SK-N-SH treated with all-trans-retinoic acid at 6 μM for 48 hours (cell line): ENCODE measurements at regions not wholly inside any gene's neighbourhood (a gene's known extent, or its start where the extent isn't known, plus 50 kb on each side); places are given as distances from the start of the nearest gene placed in this dataset.

ENCODE experiments used
- ATAC-seq: fragments of 200-7000 bp; cut with Tn5 transposase; 3 replicates; pipeline ENCODE4 v1.9.1; 2020; ENCODE audit warnings: mild to moderate bottlenecking, moderate library complexity
- ARNTL ChIP-seq: fragments of 450-650 bp; formaldehyde crosslinking; IDR thresholded peaks from 2 replicates; pipeline ENCODE4 v1.5.0; 2020; ENCODE audit warnings: low read depth, mild to moderate bottlenecking, moderate library complexity, borderline replicate concordance
- BACH2 ChIP-seq: fragments of 250-450 bp; sonication (Bioruptor Pico); IDR thresholded peaks from 2 replicates; pipeline ENCODE4 v1.9.0; 2021; ENCODE audit warnings: mild to moderate bottlenecking, borderline replicate concordance
- CREB5 ChIP-seq: fragments of 250-450 bp; sonication (Bioruptor Pico); IDR thresholded peaks from 2 replicates; pipeline ENCODE4 v1.5.1; 2020; ENCODE audit warnings: low read depth, mild to moderate bottlenecking, moderate library complexity
- CSDC2 ChIP-seq: fragments of 250-450 bp; sonication (Bioruptor Pico); IDR thresholded peaks from 2 replicates; pipeline ENCODE4 v1.5.0; 2020; ENCODE audit warnings: mild to moderate bottlenecking, moderate library complexity
- ESRRG ChIP-seq: fragments of 250-450 bp; sonication (Bioruptor Pico); IDR thresholded peaks from 2 replicates; pipeline ENCODE4 v1.6.1; 2021; ENCODE audit warnings: mild to moderate bottlenecking
- GLIS3 ChIP-seq: fragments of 250-450 bp; sonication (Bioruptor Pico); IDR thresholded peaks from 2 replicates; pipeline ENCODE4 v1.5.0; 2020; ENCODE audit warnings: mild to moderate bottlenecking, moderate library complexity
- ISL1 ChIP-seq: fragments of 250-450 bp; sonication (Bioruptor Pico); IDR thresholded peaks from 2 replicates; pipeline ENCODE4 v2.1.2; 2022; ENCODE audit warnings: mild to moderate bottlenecking, moderate library complexity
- POU6F1 ChIP-seq: fragments of 250-450 bp; sonication (Bioruptor Pico); IDR thresholded peaks from 2 replicates; pipeline ENCODE4 v1.8.0; 2021; ENCODE audit warnings: low read depth, mild to moderate bottlenecking, moderate library complexity, borderline replicate concordance
- PPARA ChIP-seq: fragments of 250-450 bp; sonication (Bioruptor Pico); IDR thresholded peaks from 2 replicates; pipeline ENCODE4 v1.5.0; 2020; ENCODE audit warnings: mild to moderate bottlenecking, borderline replicate concordance
- RARB ChIP-seq: fragments of 250-450 bp; sonication (Bioruptor Pico); IDR thresholded peaks from 2 replicates; pipeline ENCODE4 v1.8.0; 2021; ENCODE audit warnings: mild to moderate bottlenecking, moderate library complexity
- SNAI2 ChIP-seq: fragments of 250-450 bp; sonication (Bioruptor Pico); IDR thresholded peaks from 2 replicates; pipeline ENCODE4 v1.5.0; 2020; ENCODE audit warnings: mild to moderate bottlenecking, moderate library complexity
- TCF4 ChIP-seq: fragments of 250-450 bp; sonication (Bioruptor Pico); IDR thresholded peaks from 2 replicates; pipeline ENCODE4 v1.8.0; 2021; ENCODE audit warnings: mild to moderate bottlenecking, moderate library complexity, borderline replicate concordance
- TOX ChIP-seq: fragments of 250-450 bp; sonication (Bioruptor Pico); IDR thresholded peaks from 2 replicates; pipeline ENCODE4 v1.8.0; 2021; ENCODE audit warnings: mild to moderate bottlenecking, moderate library complexity, borderline replicate concordance
- ZFP3 ChIP-seq: fragments of 250-450 bp; sonication (Bioruptor Pico); IDR thresholded peaks from 2 replicates; pipeline ENCODE4 v1.5.0; 2020; ENCODE audit warnings: mild to moderate bottlenecking, moderate library complexity
- ZFP30 ChIP-seq: fragments of 450-650 bp; formaldehyde crosslinking; IDR thresholded peaks from 2 replicates; pipeline ENCODE4 v1.5.0; 2022; ENCODE audit warnings: mild to moderate bottlenecking, moderate library complexity
- ZNF565 ChIP-seq: fragments of 450-650 bp; formaldehyde crosslinking; conservative IDR thresholded peaks from 2 replicates; pipeline ENCODE4 v1.5.0; 2020; ENCODE audit warnings: low read depth, mild to moderate bottlenecking, moderate library complexity
- ZNF70 ChIP-seq: fragments of 450-650 bp; formaldehyde crosslinking; IDR thresholded peaks from 2 replicates; pipeline ENCODE4 v1.5.0; 2020; ENCODE audit warnings: mild to moderate bottlenecking, moderate library complexity
- ZNF8 ChIP-seq: fragments of 450-650 bp; formaldehyde crosslinking; IDR thresholded peaks from 2 replicates; pipeline ENCODE4 v1.5.0; 2020; ENCODE audit warnings: mild to moderate bottlenecking, moderate library complexity
- TF ChIP-seq, protein P1 (sequence below): fragments of 250-450 bp; sonication (Bioruptor Pico); IDR thresholded peaks from 2 replicates; pipeline ENCODE4 v1.5.1; 2021; ENCODE audit warnings: mild to moderate bottlenecking, moderate library complexity
- TF ChIP-seq, protein P2 (sequence below): fragments of 250-450 bp; sonication (Bioruptor Pico); IDR thresholded peaks from 2 replicates; pipeline ENCODE4 v1.5.0; 2020; ENCODE audit warnings: mild to moderate bottlenecking, moderate library complexity

GRCh38 chr7:33793616-33794015 lies 111.7 kb upstream of the BMPER start (continued):
- TF ChIP-seq, protein P1, sequence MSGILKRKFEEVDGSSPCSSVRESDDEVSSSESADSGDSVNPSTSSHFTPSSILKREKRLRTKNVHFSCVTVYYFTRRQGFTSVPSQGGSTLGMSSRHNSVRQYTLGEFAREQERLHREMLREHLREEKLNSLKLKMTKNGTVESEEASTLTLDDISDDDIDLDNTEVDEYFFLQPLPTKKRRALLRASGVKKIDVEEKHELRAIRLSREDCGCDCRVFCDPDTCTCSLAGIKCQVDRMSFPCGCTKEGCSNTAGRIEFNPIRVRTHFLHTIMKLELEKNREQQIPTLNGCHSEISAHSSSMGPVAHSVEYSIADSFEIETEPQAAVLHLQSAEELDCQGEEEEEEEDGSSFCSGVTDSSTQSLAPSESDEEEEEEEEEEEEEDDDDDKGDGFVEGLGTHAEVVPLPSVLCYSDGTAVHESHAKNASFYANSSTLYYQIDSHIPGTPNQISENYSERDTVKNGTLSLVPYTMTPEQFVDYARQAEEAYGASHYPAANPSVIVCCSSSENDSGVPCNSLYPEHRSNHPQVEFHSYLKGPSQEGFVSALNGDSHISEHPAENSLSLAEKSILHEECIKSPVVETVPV (CRISPR knock-in tag): no peak
- no peak for TF ChIP-seq POU6F1 (CRISPR knock-in tag)
- TF ChIP-seq, all 23 proteins: peak for 3

DNA sequence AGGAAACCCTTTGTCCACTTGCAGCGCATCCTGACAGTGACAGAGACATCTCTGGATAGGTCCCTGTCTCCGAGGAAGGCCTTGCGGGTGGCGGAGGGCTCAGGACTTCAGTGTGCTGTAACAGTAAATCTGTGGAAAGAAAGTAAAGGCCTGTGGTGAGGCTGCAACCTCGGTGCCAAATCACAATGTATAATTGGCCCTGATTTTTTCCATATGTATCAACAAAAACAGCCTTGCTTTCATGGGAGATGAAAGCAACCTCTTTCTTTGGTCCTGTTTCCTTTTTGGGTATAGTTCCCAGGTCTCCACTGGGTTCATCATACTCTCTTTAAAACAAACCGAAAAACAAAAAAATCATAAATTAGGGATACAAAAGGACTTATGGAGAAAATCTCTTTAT lies 110.9 kb upstream of the BMPER start:
- TF ChIP-seq POU6F1 (CRISPR knock-in tag) (no peak), ZNF565 (no peak), TCF4 (peak; percentile 70)
- peak; percentile 38; the same call in 1 of the 3 replicates for ATAC-seq

GRCh38 chr7:33794959-33795358 lies 110.4 kb upstream of the BMPER start:
- no peak for ATAC-seq

GRCh38 chr7:33796538-33796937 lies 108.8 kb upstream of the BMPER start:
- no peak for ATAC-seq
- TF ChIP-seq SNAI2 (CRISPR knock-in tag) (no peak), POU6F1 (CRISPR knock-in tag) (no peak), ZNF70 (CRISPR knock-in tag) (no peak), PPARA (CRISPR knock-in tag) (no peak), ESRRG (CRISPR knock-in tag) (no peak), ZNF565 (no peak), RARB (CRISPR knock-in tag) (no peak)
- TF ChIP-seq, protein P2, sequence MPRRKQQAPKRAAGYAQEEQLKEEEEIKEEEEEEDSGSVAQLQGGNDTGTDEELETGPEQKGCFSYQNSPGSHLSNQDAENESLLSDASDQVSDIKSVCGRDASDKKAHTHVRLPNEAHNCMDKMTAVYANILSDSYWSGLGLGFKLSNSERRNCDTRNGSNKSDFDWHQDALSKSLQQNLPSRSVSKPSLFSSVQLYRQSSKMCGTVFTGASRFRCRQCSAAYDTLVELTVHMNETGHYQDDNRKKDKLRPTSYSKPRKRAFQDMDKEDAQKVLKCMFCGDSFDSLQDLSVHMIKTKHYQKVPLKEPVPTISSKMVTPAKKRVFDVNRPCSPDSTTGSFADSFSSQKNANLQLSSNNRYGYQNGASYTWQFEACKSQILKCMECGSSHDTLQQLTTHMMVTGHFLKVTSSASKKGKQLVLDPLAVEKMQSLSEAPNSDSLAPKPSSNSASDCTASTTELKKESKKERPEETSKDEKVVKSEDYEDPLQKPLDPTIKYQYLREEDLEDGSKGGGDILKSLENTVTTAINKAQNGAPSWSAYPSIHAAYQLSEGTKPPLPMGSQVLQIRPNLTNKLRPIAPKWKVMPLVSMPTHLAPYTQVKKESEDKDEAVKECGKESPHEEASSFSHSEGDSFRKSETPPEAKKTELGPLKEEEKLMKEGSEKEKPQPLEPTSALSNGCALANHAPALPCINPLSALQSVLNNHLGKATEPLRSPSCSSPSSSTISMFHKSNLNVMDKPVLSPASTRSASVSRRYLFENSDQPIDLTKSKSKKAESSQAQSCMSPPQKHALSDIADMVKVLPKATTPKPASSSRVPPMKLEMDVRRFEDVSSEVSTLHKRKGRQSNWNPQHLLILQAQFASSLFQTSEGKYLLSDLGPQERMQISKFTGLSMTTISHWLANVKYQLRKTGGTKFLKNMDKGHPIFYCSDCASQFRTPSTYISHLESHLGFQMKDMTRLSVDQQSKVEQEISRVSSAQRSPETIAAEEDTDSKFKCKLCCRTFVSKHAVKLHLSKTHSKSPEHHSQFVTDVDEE: no peak

More at GRCh38 chr7:33794959-33795358, 110.4 kb upstream of the BMPER start:
- no peak for TF ChIP-seq BACH2 (CRISPR knock-in tag)
- TF ChIP-seq CREB5 (CRISPR knock-in tag): no peak
- no peak for TF ChIP-seq SNAI2 (CRISPR knock-in tag)
- TF ChIP-seq, protein P2: no peak
- TF ChIP-seq ZNF8 (CRISPR knock-in tag): no peak
- TF ChIP-seq TCF4: no peak
- no peak for TF ChIP-seq TOX
- TF ChIP-seq ZFP3 (CRISPR knock-in tag): no peak
- no peak for TF ChIP-seq ARNTL (CRISPR knock-in tag)
- TF ChIP-seq ISL1 (CRISPR knock-in tag): no peak
- TF ChIP-seq, protein P1 (CRISPR knock-in tag): no peak
- no peak for TF ChIP-seq ZFP30 (CRISPR knock-in tag)
- TF ChIP-seq GLIS3 (CRISPR knock-in tag): no peak
- TF ChIP-seq CSDC2 (CRISPR knock-in tag): no peak
